ENCODE measurements at regions not wholly inside any gene's neighbourhood (a gene's known extent, or its start where the extent isn't known, plus 50 kb on each side); places are given as distances from the start of the nearest gene placed in this dataset.

- Histone ChIP-seq H3K9me2 (ENCODE audit: insufficient read depth) (no peaks in the 10 kb centered on the region), H3K4me2 (ENCODE audit: unreplicated experiment) (no peak overlapping the region), H3K27me3 (replicated peaks; ENCODE audit: insufficient read depth) (peaks cover 16% of the 10 kb centered on the region), H3K36me3 (ENCODE audit: low read depth) (no peaks in the 10 kb centered on the region), H3K4me3 (no peak overlapping the region), H3K4me1 (ENCODE audit: insufficient read depth) (no peaks in the 10 kb centered on the region), H3F3A (ENCODE audit: insufficient read depth) (no peaks in the 10 kb centered on the region), H2AFZ (no peak overlapping the region), H4K20me1 (ENCODE audit: insufficient read depth) (no peaks in the 10 kb centered on the region), H3K9me3 (ENCODE audit: low read depth) (no peaks in the 10 kb centered on the region), H3K27ac (no peak overlapping the region), H3K79me2 (ENCODE audit: insufficient read depth) (no peaks in the 10 kb centered on the region), H3K9ac (no peak overlapping the region)
- no peak for TF ChIP-seq EZH2 (IDR thresholded peaks at IDR 0.05; ENCODE audit: insufficient read depth, poor library complexity, severe bottlenecking)
- no peak for TF ChIP-seq EZH2phosphoT487 (IDR thresholded peaks at IDR 0.05; ENCODE audit: insufficient read depth, low read depth)
- DNase-seq, result peak; percentile 1
- in situ Hi-C loops (cut with MboI), result loop anchor here (10.0 kb wide), 2 partner anchors 384 to 514 kb away; no protein-coding TSS in a partner anchor
- 23 to 24% methylated on average over 12 of the region's 12 CpGs for WGBS, 2 experiments (ENCODE audit: low coverage in 1 of 2, low lambda C conversion rate in 2 of 2, missing lambda C conversion rate in 2 of 2)
Observed at GRCh38 chr5:174410716-174411478, 313.5 kb upstream of the MSX2 start.

- Histone ChIP-seq H3K4me3 (no peak overlapping the region), H4K20me1 (ENCODE audit: insufficient read depth) (no peaks in the 10 kb centered on the region), H3K4me1 (ENCODE audit: insufficient read depth) (no peaks in the 10 kb centered on the region), H3K9me3 (ENCODE audit: low read depth) (no peaks in the 10 kb centered on the region), H3F3A (ENCODE audit: insufficient read depth) (no peaks in the 10 kb centered on the region), H3K79me2 (ENCODE audit: insufficient read depth) (no peaks in the 10 kb centered on the region), H3K9ac (no peak overlapping the region), H2AFZ (no peak overlapping the region), H3K9me2 (ENCODE audit: insufficient read depth) (no peaks in the 10 kb centered on the region), H3K36me3 (ENCODE audit: low read depth) (no peaks in the 10 kb centered on the region), H3K27me3 (replicated peaks; ENCODE audit: insufficient read depth) (peaks cover 15% of the 10 kb centered on the region), H3K4me2 (ENCODE audit: unreplicated experiment) (no peak overlapping the region), H3K27ac (no peak overlapping the region)
- WGBS, 2 experiments (ENCODE audit: low coverage in 1 of 2, low lambda C conversion rate in 2 of 2, missing lambda C conversion rate in 2 of 2), result 12 to 14% methylated on average over 4 of the region's 4 CpGs
- DNase-seq, result no peak
- TF ChIP-seq EZH2phosphoT487 (IDR thresholded peaks at IDR 0.05; ENCODE audit: insufficient read depth, low read depth), result no peak
- TF ChIP-seq EZH2 (IDR thresholded peaks at IDR 0.05; ENCODE audit: insufficient read depth, poor library complexity, severe bottlenecking), result no peak
- in situ Hi-C loops (cut with MboI), result loop anchor here (10.0 kb wide), 2 partner anchors 383 to 513 kb away; no protein-coding TSS in a partner anchor
Observed at GRCh38 chr5:174411479-174411819, 312.9 kb upstream of the MSX2 start.

DNA sequence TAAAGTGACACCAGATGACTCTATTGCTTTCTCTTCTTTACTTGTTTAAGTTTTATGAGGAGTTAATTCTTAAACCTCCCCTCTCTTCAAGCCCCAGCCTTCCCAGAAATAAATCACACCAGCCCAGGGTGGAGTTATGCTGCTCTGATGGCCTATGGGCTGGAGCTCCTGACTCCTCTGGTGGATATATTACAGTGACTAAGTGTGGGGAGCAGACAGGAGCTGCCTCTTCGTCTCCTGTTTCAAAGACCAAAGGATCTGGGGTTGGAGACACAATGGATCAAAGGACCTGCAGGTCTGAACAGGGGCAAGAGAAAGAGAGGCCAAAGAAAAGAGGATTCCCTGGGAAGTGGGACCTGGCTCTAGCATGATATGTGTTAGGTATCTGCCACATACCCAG, 312.0 kb upstream of the MSX2 start:
- H3K27ac ChIP-seq, result no peak overlapping the region
- no peaks in the 10 kb centered on the region for H3K79me2 ChIP-seq (ENCODE audit: insufficient read depth)
- H3K9me3 ChIP-seq (ENCODE audit: low read depth), result no peaks in the 10 kb centered on the region
- no peak overlapping the region for H3K9ac ChIP-seq
- H4K20me1 ChIP-seq (ENCODE audit: insufficient read depth), result no peaks in the 10 kb centered on the region
- H2AFZ ChIP-seq, result no peak overlapping the region
- 0 to 4% methylated on average over 1 of the region's 1 CpG for WGBS, 2 experiments (ENCODE audit: low coverage in 1 of 2, low lambda C conversion rate in 2 of 2, missing lambda C conversion rate in 2 of 2)
- TF ChIP-seq EZH2phosphoT487 (IDR thresholded peaks at IDR 0.05; ENCODE audit: insufficient read depth, low read depth), result no peak
- TF ChIP-seq EZH2 (IDR thresholded peaks at IDR 0.05; ENCODE audit: insufficient read depth, poor library complexity, severe bottlenecking), result no peak
- H3K4me2 ChIP-seq (ENCODE audit: unreplicated experiment), result no peak overlapping the region
- H3K4me3 ChIP-seq, result no peak overlapping the region
- peaks cover 9% of the 10 kb centered on the region for H3K27me3 ChIP-seq (replicated peaks; ENCODE audit: insufficient read depth)
- no peak for DNase-seq
- no peaks in the 10 kb centered on the region for H3F3A ChIP-seq (ENCODE audit: insufficient read depth)
- no peaks in the 10 kb centered on the region for H3K36me3 ChIP-seq (ENCODE audit: low read depth)
- H3K9me2 ChIP-seq (ENCODE audit: insufficient read depth), result no peaks in the 10 kb centered on the region
- no peaks in the 10 kb centered on the region for H3K4me1 ChIP-seq (ENCODE audit: insufficient read depth)
- in situ Hi-C loops (cut with MboI), result loop anchor here (10.0 kb wide), 2 partner anchors 382 to 512 kb away; no protein-coding TSS in a partner anchor

GRCh38 chr5:174412941-174413340, 311.4 kb upstream of the MSX2 start:
- in situ Hi-C loops (cut with MboI), result loop anchor here (10.0 kb wide), 2 partner anchors 382 to 512 kb away; no protein-coding TSS in a partner anchor
- no peaks in the 10 kb centered on the region for H3F3A ChIP-seq (ENCODE audit: insufficient read depth)
- WGBS, 2 experiments (ENCODE audit: low coverage in 1 of 2, low lambda C conversion rate in 2 of 2, missing lambda C conversion rate in 2 of 2), result 19 to 23% methylated on average over 3 of the region's 3 CpGs
- H3K27ac ChIP-seq, result no peak overlapping the region
- H3K4me1 ChIP-seq (ENCODE audit: insufficient read depth), result no peaks in the 10 kb centered on the region
- no peaks in the 10 kb centered on the region for H3K9me3 ChIP-seq (ENCODE audit: low read depth)
- H3K9me2 ChIP-seq (ENCODE audit: insufficient read depth), result no peaks in the 10 kb centered on the region
- DNase-seq, result no peak
- H3K27me3 ChIP-seq (replicated peaks; ENCODE audit: insufficient read depth), result peaks cover 9% of the 10 kb centered on the region
- no peaks in the 10 kb centered on the region for H4K20me1 ChIP-seq (ENCODE audit: insufficient read depth)
- TF ChIP-seq EZH2 (IDR thresholded peaks at IDR 0.05; ENCODE audit: insufficient read depth, poor library complexity, severe bottlenecking), result no peak
- TF ChIP-seq EZH2phosphoT487 (IDR thresholded peaks at IDR 0.05; ENCODE audit: insufficient read depth, low read depth), result no peak
- H3K9ac ChIP-seq, result no peak overlapping the region
- H3K4me3 ChIP-seq, result no peak overlapping the region
- H3K79me2 ChIP-seq (ENCODE audit: insufficient read depth), result no peaks in the 10 kb centered on the region
- no peak overlapping the region for H3K4me2 ChIP-seq (ENCODE audit: unreplicated experiment)
- H2AFZ ChIP-seq, result no peak overlapping the region
- no peaks in the 10 kb centered on the region for H3K36me3 ChIP-seq (ENCODE audit: low read depth)
